ENCODE measurements at regions not wholly inside any gene's neighbourhood (a gene's known extent, or its start where the extent isn't known, plus 50 kb on each side); places are given as distances from the start of the nearest gene placed in this dataset.

DNA sequence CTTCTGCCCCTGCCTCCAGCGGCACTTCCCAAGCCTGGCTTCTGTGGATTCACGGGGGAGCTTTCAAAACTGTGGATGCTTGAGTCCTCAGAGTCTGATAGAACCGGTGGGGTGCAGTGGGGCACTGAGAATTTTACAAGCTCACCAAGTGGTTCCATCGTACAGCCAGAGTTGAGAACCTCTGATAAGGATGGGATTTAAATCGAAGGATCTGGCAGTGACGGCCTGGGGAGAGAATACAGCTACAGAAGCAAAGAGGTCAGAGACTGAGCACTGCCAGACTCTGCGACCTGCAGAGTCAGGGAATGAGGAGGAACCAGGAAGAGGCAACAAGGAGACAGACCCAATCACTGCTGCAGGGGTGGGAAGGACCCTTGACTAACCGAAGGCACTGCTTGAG lies 124.6 kb upstream of the BOD1 start:
- DNase-seq (ENCODE audit: low spot score): no peak
- peaks cover 0 to 3% (median 0%) of the 10 kb centered on the region in 3 experiments for H3K27me3 ChIP-seq (ENCODE audit: control insufficient read depth in 3 of 3, insufficient read depth in 3 of 3, low read depth in 1 of 3, low read length in 3 of 3)
- H3K4ac ChIP-seq (ENCODE audit: low read length): no peak overlapping the region
- H3K4me3 ChIP-seq (ENCODE audit: low read length in 2 of 2): no peak overlapping the region
- no peak overlapping the region for H3K18ac ChIP-seq (ENCODE audit: low read length)
- no peak overlapping the region for H3K4me2 ChIP-seq (ENCODE audit: insufficient read depth, low read length, poor library complexity, severe bottlenecking)
- no peaks in the 10 kb centered on the region for H3K79me1 ChIP-seq (ENCODE audit: low read depth, low read length)
- H3K23ac ChIP-seq (ENCODE audit: low read depth, low read length, poor library complexity): no peak overlapping the region
- WGBS, 2 donors (ENCODE audit: extremely low coverage in 2 of 2, insufficient read length in 2 of 2, insufficient replicate concordance in 1 of 2): no CpG with 5 or more reads among the region's 8 CpGs
- H3K27ac ChIP-seq (replicated peaks; ENCODE audit: low read length): no peak overlapping the region
- H3K36me3 ChIP-seq (replicated peaks in 1 of 2; ENCODE audit: control insufficient read depth in 2 of 2, insufficient read depth in 2 of 2, low read length in 2 of 2): no peaks in the 10 kb centered on the region
- no peak overlapping the region for H3K14ac ChIP-seq (ENCODE audit: low read length)
- H2BK15ac ChIP-seq (ENCODE audit: low read length): peak overlapping the region; percentile 16
- no peaks in the 10 kb centered on the region for H3K9me3 ChIP-seq (replicated peaks in 1 of 2; ENCODE audit: control insufficient read depth in 2 of 2, insufficient read depth in 1 of 2, low read depth in 1 of 2, low read length in 2 of 2)
- H3K4me1 ChIP-seq (ENCODE audit: control insufficient read depth in 2 of 2, insufficient read depth in 1 of 2, low read depth in 1 of 2, low read length in 2 of 2): peaks cover 13 to 15% of the 10 kb centered on the region in 2 donors
- H2BK5ac ChIP-seq (ENCODE audit: low read length): no peak overlapping the region
- H2AFZ ChIP-seq (ENCODE audit: low read length): no peak overlapping the region
- no peak overlapping the region for H4K8ac ChIP-seq (ENCODE audit: low read depth, low read length)
- peak overlapping the region; percentile 5 for H3K9ac ChIP-seq (ENCODE audit: low read depth, low read length, poor library complexity)
- no peak overlapping the region for H2BK120ac ChIP-seq (ENCODE audit: low read depth, low read length)
- no peak overlapping the region for H2BK12ac ChIP-seq (ENCODE audit: low read length)
- H4K91ac ChIP-seq (ENCODE audit: low read depth, low read length, poor library complexity): no peak overlapping the region
- H2AK5ac ChIP-seq (ENCODE audit: low read depth, low read length): no peak overlapping the region

DNA sequence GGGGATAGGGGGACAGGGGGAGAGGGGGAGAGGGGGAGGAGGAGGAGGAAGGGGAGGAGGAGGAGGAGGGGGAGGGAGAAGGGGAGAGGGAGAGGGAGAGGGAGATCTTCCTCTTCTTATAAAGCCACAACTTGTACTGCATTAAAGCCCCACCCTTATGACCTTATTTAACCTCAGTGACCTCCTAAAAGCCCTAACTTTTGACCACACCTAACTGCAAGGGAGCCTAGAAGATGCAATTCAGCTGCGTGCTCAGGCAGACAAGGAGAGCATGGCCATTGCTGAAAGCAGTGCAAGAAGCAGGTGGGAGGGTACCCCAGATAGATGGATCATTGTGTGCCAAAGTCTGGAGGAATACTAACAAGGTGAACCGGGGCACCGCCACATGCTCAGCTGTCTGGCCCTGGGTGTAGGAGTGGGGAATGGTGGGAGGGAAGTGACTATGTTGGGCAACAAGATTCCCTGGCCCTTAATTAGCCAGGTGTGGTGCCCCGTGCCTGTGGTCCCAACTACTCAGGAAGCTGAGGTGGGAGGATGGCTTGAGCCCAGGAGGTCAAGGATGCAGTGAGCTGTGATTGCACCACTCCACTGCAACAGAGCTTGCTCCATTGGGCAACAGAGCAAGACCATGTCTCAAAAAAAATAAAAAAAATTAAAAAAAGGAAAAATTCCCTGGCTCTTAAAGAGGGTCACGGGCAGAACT lies 125.4 kb upstream of the BOD1 start:
- H3K18ac ChIP-seq (ENCODE audit: low read length): peak overlapping the region; percentile 41
- no peak overlapping the region for H3K4me2 ChIP-seq (ENCODE audit: insufficient read depth, low read length, poor library complexity, severe bottlenecking)
- H3K4me1 ChIP-seq (ENCODE audit: control insufficient read depth in 2 of 2, insufficient read depth in 1 of 2, low read depth in 1 of 2, low read length in 2 of 2): peaks cover 13 to 16% of the 10 kb centered on the region in 2 donors
- H2AFZ ChIP-seq (ENCODE audit: low read length): no peak overlapping the region
- no peak overlapping the region for H4K8ac ChIP-seq (ENCODE audit: low read depth, low read length)
- no peak overlapping the region for H2AK5ac ChIP-seq (ENCODE audit: low read depth, low read length)
- no peak overlapping the region for H3K14ac ChIP-seq (ENCODE audit: low read length)
- H2BK120ac ChIP-seq (ENCODE audit: low read depth, low read length): no peak overlapping the region
- no peak overlapping the region for H2BK15ac ChIP-seq (ENCODE audit: low read length)
- no peaks in the 10 kb centered on the region for H3K9me3 ChIP-seq (replicated peaks in 1 of 2; ENCODE audit: control insufficient read depth in 2 of 2, insufficient read depth in 1 of 2, low read depth in 1 of 2, low read length in 2 of 2)
- H3K27ac ChIP-seq (replicated peaks; ENCODE audit: low read length): no peak overlapping the region
- H2BK5ac ChIP-seq (ENCODE audit: low read length): no peak overlapping the region
- H3K4me3 ChIP-seq (ENCODE audit: low read length in 2 of 2): no peak overlapping the region
- WGBS, 2 donors (ENCODE audit: extremely low coverage in 2 of 2, insufficient read length in 2 of 2, insufficient replicate concordance in 1 of 2): no CpG with 5 or more reads among the region's 5 CpGs
- no peak overlapping the region for H4K91ac ChIP-seq (ENCODE audit: low read depth, low read length, poor library complexity)
- H3K36me3 ChIP-seq (replicated peaks in 1 of 2; ENCODE audit: control insufficient read depth in 2 of 2, insufficient read depth in 2 of 2, low read length in 2 of 2): no peaks in the 10 kb centered on the region
- peak overlapping the region; percentile 25 for H2BK12ac ChIP-seq (ENCODE audit: low read length)
- peak overlapping the region; percentile 5 for H3K9ac ChIP-seq (ENCODE audit: low read depth, low read length, poor library complexity)
- no peak for DNase-seq (ENCODE audit: low spot score)
- H3K27me3 ChIP-seq (ENCODE audit: control insufficient read depth in 3 of 3, insufficient read depth in 3 of 3, low read depth in 1 of 3, low read length in 3 of 3): peaks cover 0 to 3% (median 0%) of the 10 kb centered on the region in 3 experiments
- H3K23ac ChIP-seq (ENCODE audit: low read depth, low read length, poor library complexity): no peak overlapping the region
- no peaks in the 10 kb centered on the region for H3K79me1 ChIP-seq (ENCODE audit: low read depth, low read length)
- H3K4ac ChIP-seq (ENCODE audit: low read length): no peak overlapping the region

DNA sequence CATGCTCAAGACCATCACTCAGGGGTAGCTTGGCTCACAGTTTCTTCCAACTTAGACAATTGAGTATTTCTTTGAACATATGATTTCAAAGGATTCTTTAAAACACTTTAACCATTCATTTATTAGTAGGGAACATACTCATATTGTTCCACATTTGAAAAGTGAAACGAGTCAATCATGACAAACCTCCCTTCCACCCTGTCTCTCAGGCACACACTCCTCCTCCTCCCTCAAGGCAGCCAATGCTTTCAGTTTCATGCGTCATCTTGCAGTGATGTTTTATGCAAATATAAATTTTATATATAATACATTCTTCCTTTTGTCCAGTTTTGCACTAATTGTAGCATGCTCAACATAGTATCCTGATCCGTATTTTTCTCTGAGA lies 126.0 kb upstream of the BOD1 start:
- Histone ChIP-seq H2BK12ac (ENCODE audit: low read length) (no peak overlapping the region), H3K9me3 (replicated peaks in 1 of 2; ENCODE audit: control insufficient read depth in 2 of 2, insufficient read depth in 1 of 2, low read depth in 1 of 2, low read length in 2 of 2) (no peaks in the 10 kb centered on the region), H4K8ac (ENCODE audit: low read depth, low read length) (no peak overlapping the region), H3K4me3 (ENCODE audit: low read length in 2 of 2) (no peak overlapping the region), H3K36me3 (replicated peaks in 1 of 2; ENCODE audit: control insufficient read depth in 2 of 2, insufficient read depth in 2 of 2, low read length in 2 of 2) (no peaks in the 10 kb centered on the region), H3K4me2 (ENCODE audit: insufficient read depth, low read length, poor library complexity, severe bottlenecking) (no peak overlapping the region), H2BK5ac (ENCODE audit: low read length) (no peak overlapping the region), H3K14ac (ENCODE audit: low read length) (no peak overlapping the region), H3K27me3 (ENCODE audit: control insufficient read depth in 3 of 3, insufficient read depth in 3 of 3, low read depth in 1 of 3, low read length in 3 of 3) (peaks cover 0 to 3% (median 0%) of the 10 kb centered on the region in 3 experiments), H3K18ac (ENCODE audit: low read length) (no peak overlapping the region), H3K23ac (ENCODE audit: low read depth, low read length, poor library complexity) (no peak overlapping the region), H2BK15ac (ENCODE audit: low read length) (no peak overlapping the region), H3K9ac (ENCODE audit: low read depth, low read length, poor library complexity) (no peak overlapping the region), H3K79me1 (ENCODE audit: low read depth, low read length) (no peaks in the 10 kb centered on the region), H2AFZ (ENCODE audit: low read length) (no peak overlapping the region), H3K27ac (replicated peaks; ENCODE audit: low read length) (no peak overlapping the region), H2AK5ac (ENCODE audit: low read depth, low read length) (no peak overlapping the region), H2BK120ac (ENCODE audit: low read depth, low read length) (no peak overlapping the region), H3K4ac (ENCODE audit: low read length) (no peak overlapping the region), H4K91ac (ENCODE audit: low read depth, low read length, poor library complexity) (no peak overlapping the region), H3K4me1 (ENCODE audit: control insufficient read depth in 2 of 2, insufficient read depth in 1 of 2, low read depth in 1 of 2, low read length in 2 of 2) (peaks cover 10 to 13% of the 10 kb centered on the region in 2 donors)
- DNase-seq (ENCODE audit: low spot score): no peak
- no CpG with 5 or more reads among the region's 3 CpGs for WGBS, 2 donors (ENCODE audit: extremely low coverage in 2 of 2, insufficient read length in 2 of 2, insufficient replicate concordance in 1 of 2)

DNA sequence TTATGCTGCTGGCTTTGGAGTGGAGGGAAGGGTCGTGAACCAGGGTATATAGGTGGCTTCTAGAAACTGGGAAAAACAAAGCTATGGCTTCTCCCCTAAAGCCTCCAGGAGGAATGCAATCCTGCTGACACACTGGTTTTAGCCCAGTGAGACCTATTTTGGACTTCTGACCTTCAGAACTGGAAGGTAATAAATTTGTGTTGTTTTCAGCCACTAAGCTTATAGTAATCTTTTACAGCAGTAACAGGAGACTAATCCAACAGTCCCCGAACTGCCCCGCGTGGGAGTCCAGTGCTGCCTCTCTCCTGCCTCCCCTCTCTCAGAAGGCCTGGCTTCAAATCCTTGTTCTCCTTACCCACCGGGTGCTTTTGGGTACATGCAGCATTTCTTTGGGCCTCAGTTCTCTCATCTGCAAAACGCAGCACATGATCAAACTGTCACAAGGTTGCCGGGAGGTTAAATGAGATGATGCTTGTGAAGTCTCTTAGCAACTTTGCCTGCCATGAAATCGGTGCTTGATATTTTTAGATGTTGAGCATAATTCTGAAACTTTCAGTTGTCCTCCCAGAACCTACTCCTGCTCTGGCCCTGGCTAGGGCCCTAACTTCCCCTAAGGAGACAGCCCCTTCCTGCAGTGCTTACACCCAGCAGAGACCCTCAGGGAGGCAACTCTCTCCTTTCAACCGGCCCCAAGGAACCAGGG lies 127.3 kb upstream of the BOD1 start:
- Histone ChIP-seq H3K4ac (ENCODE audit: low read length) (no peak overlapping the region), H3K4me1 (ENCODE audit: control insufficient read depth in 2 of 2, insufficient read depth in 1 of 2, low read depth in 1 of 2, low read length in 2 of 2) (peaks cover 10 to 13% of the 10 kb centered on the region in 2 donors), H3K14ac (ENCODE audit: low read length) (no peak overlapping the region), H3K9me3 (replicated peaks in 1 of 2; ENCODE audit: control insufficient read depth in 2 of 2, insufficient read depth in 1 of 2, low read depth in 1 of 2, low read length in 2 of 2) (no peaks in the 10 kb centered on the region), H3K18ac (ENCODE audit: low read length) (peak overlapping the region; percentile 60), H3K36me3 (replicated peaks in 1 of 2; ENCODE audit: control insufficient read depth in 2 of 2, insufficient read depth in 2 of 2, low read length in 2 of 2) (no peaks in the 10 kb centered on the region), H3K27ac (replicated peaks; ENCODE audit: low read length) (no peak overlapping the region), H2BK120ac (ENCODE audit: low read depth, low read length) (no peak overlapping the region), H4K91ac (ENCODE audit: low read depth, low read length, poor library complexity) (no peak overlapping the region), H2BK12ac (ENCODE audit: low read length) (no peak overlapping the region), H2AK5ac (ENCODE audit: low read depth, low read length) (no peak overlapping the region), H3K4me3 (ENCODE audit: low read length in 2 of 2) (no peak overlapping the region), H3K9ac (ENCODE audit: low read depth, low read length, poor library complexity) (no peak overlapping the region), H3K79me1 (ENCODE audit: low read depth, low read length) (no peaks in the 10 kb centered on the region), H3K27me3 (ENCODE audit: control insufficient read depth in 3 of 3, insufficient read depth in 3 of 3, low read depth in 1 of 3, low read length in 3 of 3) (no peaks in the 10 kb centered on the region), H2BK15ac (ENCODE audit: low read length) (no peak overlapping the region), H4K8ac (ENCODE audit: low read depth, low read length) (no peak overlapping the region), H3K23ac (ENCODE audit: low read depth, low read length, poor library complexity) (no peak overlapping the region), H2BK5ac (ENCODE audit: low read length) (peak overlapping the region; percentile 20), H3K4me2 (ENCODE audit: insufficient read depth, low read length, poor library complexity, severe bottlenecking) (no peak overlapping the region), H2AFZ (ENCODE audit: low read length) (peak overlapping the region; percentile 83)
- no peak for DNase-seq (ENCODE audit: low spot score)
- WGBS, 2 donors (ENCODE audit: extremely low coverage in 2 of 2, insufficient read length in 2 of 2, insufficient replicate concordance in 1 of 2): no CpG with 5 or more reads among the region's 9 CpGs
